Transverse colon (tissue), 4 donors: ENCODE measurements at regions not wholly inside any gene's neighbourhood (a gene's known extent, or its start where the extent isn't known, plus 50 kb on each side); places are given as distances from the start of the nearest gene placed in this dataset.

Experiments
- DNase-seq: peaks from one replicate; pipeline ENCODE4 v3.0.0-alpha.2; 2019
- H3K27ac ChIP-seq, 4 donors: fragments of 200-600 bp; sonication (generic); 2 replicates each; pipeline ENCODE4 v1.5.1; 2016 to 2018; ENCODE audit warnings: inconsistent platforms in 4 of 4
- H3K27me3 ChIP-seq: fragments of 200-600 bp; sonication (generic); 2 replicates; pipeline ENCODE4 v1.5.1; 2017; ENCODE audit warnings: inconsistent platforms
- H3K36me3 ChIP-seq, 4 donors: fragments of 200-600 bp; sonication (generic); 2 replicates each; pipeline ENCODE4 v1.5.1; 2017 to 2019; ENCODE audit warnings: inconsistent platforms in 4 of 4
- H3K4me1 ChIP-seq, 4 donors: fragments of 200-600 bp; sonication (generic); 2 replicates each; pipeline ENCODE4 v1.5.1; 2017 to 2020; ENCODE audit warnings: inconsistent platforms in 4 of 4
- H3K4me3 ChIP-seq, 4 donors: fragments of 200-600 bp; sonication (generic); 1 replicate in 1 of 4; 2 replicates in 3 of 4; pipeline versions ENCODE4 v1.5.1 to v1.6.1; 2017 to 2019; ENCODE audit warnings: inconsistent platforms in 4 of 4
- H3K9me3 ChIP-seq, 2 donors: fragments of 200-600 bp; sonication (generic); 2 replicates each; pipeline ENCODE4 v1.5.1; 2017 to 2019; ENCODE audit warnings: inconsistent platforms in 2 of 2
- CTCF ChIP-seq, 5 experiments: fragments of 200-600 bp in 3 of 5; fragments of 450-650 bp in 2 of 5; sonication (generic) in 3 of 5; IDR thresholded peaks; 1 replicate in 2 of 5; 2 replicates in 3 of 5; pipeline ENCODE4 v1.5.1; 2016 to 2017; ENCODE audit warnings: antibody characterized with exemption in 5 of 5, inconsistent platforms in 3 of 5, mild to moderate bottlenecking in 2 of 5, moderate library complexity in 1 of 5
- EP300 ChIP-seq: sonication (generic); formaldehyde crosslinking; IDR thresholded peaks from one replicate; pipeline ENCODE4 v1.6.1; 2017; ENCODE audit warnings: antibody characterized with exemption, low read depth
- POLR2A ChIP-seq: fragments of 450-650 bp; IDR thresholded peaks from one replicate; pipeline ENCODE4 v1.6.1; 2016; ENCODE audit warnings: antibody characterized with exemption, mild to moderate bottlenecking, moderate library complexity
- POLR2AphosphoS5 ChIP-seq, 3 donors: sonication (generic); formaldehyde crosslinking; IDR thresholded peaks; one replicate each; pipeline ENCODE4 v1.6.1; 2016; ENCODE audit warnings: antibody characterized with exemption in 3 of 3
- WGBS, 2 donors: methylation state at CpG; one replicate each; pipeline ENCODE4 v1.1.5; 2018; ENCODE audit warnings: low coverage in 1 of 2; 5-methylcytosine and 5-hydroxymethylcytosine counted together
- in situ Hi-C, 4 donors: fragments of 200-750 bp; cut with MboI; loops; one replicate each; pipeline versions ENCODE4 v1.15.0 to v1.15.1; 2017; ENCODE audit warnings: low sequenced_read_pairs in 3 of 4, low pct_ligation_motif_present in 1 of 4, low pct_unique_long_range_greater_than_20kb in 1 of 4
- intact Hi-C: fragments of 100-400 bp; cut with DNase I; formaldehyde crosslinking; loops from one replicate; pipeline ENCODE4 v1.15.1; 2023; ENCODE audit warnings: low total_unique reads

GRCh38 chr15:62712455-62712839, 330.1 kb upstream of the TPM1 start:
- peaks cover 0 to 45% (median 6%) of the 10 kb centered on the region in 4 donors for H3K36me3 ChIP-seq
- WGBS, 2 donors: 50 to 77% methylated on average over 2 to 5 of the region's 5 CpGs
- H3K4me3 ChIP-seq: no peak overlapping the region

GRCh38 chr15:62715946-62716345, 326.6 kb upstream of the TPM1 start:
- Histone ChIP-seq H3K4me3 (no peak overlapping the region), H3K27ac (no peak overlapping the region), H3K9me3 (no peaks in the 10 kb centered on the region), H3K36me3 (peaks cover 0 to 50% (median 7%) of the 10 kb centered on the region in 4 donors), H3K27me3 (no peaks in the 10 kb centered on the region), H3K4me1 (no peaks in the 10 kb centered on the region)
- no peak for DNase-seq
- intact Hi-C loops (no loop called here), in situ Hi-C loops (no loop called here)
- no peak for TF ChIP-seq CTCF (IDR thresholded peaks at IDR 0.05)
- TF ChIP-seq POLR2AphosphoS5 (IDR thresholded peaks at IDR 0.05): no peak
- no peak for TF ChIP-seq POLR2A

More at GRCh38 chr15:62712455-62712839, 330.1 kb upstream of the TPM1 start:
- no peak for DNase-seq
- Histone ChIP-seq H3K27ac (no peak overlapping the region), H3K27me3 (no peaks in the 10 kb centered on the region), H3K4me1 (no peaks in the 10 kb centered on the region), H3K9me3 (no peaks in the 10 kb centered on the region)
- TF ChIP-seq POLR2A: no peak
- TF ChIP-seq POLR2AphosphoS5 (IDR thresholded peaks at IDR 0.05): no peak
- no peak for TF ChIP-seq CTCF (IDR thresholded peaks at IDR 0.05)
- no peak for TF ChIP-seq EP300
- intact Hi-C loops: no loop called here
- in situ Hi-C loops: no loop called here

- DNase-seq: no peak
- TF ChIP-seq EP300 (no peak), CTCF (IDR thresholded peaks at IDR 0.05) (no peak), POLR2AphosphoS5 (IDR thresholded peaks at IDR 0.05) (no peak), POLR2A (no peak)
- Histone ChIP-seq H3K27me3 (no peaks in the 10 kb centered on the region), H3K27ac (no peak overlapping the region), H3K4me1 (no peaks in the 10 kb centered on the region), H3K4me3 (no peak overlapping the region), H3K36me3 (peaks cover 0 to 48% (median 8%) of the 10 kb centered on the region in 4 donors), H3K9me3 (no peaks in the 10 kb centered on the region)
- in situ Hi-C loops: no loop called here
- WGBS, 2 donors: 95 to 100% methylated on average over 1 to 6 of the region's 6 CpGs
- intact Hi-C loops: no loop called here
Observed at GRCh38 chr15:62717496-62717895, 325.1 kb upstream of the TPM1 start.

GRCh38 chr15:62719316-62719715, 323.2 kb upstream of the TPM1 start:
- in situ Hi-C loops: no loop called here
- Histone ChIP-seq H3K4me1 (no peaks in the 10 kb centered on the region), H3K27me3 (no peaks in the 10 kb centered on the region), H3K4me3 (no peak overlapping the region), H3K36me3 (peaks cover 0 to 44% (median 11%) of the 10 kb centered on the region in 4 donors), H3K9me3 (no peaks in the 10 kb centered on the region), H3K27ac (no peak overlapping the region)
- intact Hi-C loops: no loop called here
- no peak for DNase-seq
- TF ChIP-seq POLR2AphosphoS5 (IDR thresholded peaks at IDR 0.05): no peak
- no peak for TF ChIP-seq EP300
- TF ChIP-seq POLR2A: no peak
- TF ChIP-seq CTCF (IDR thresholded peaks at IDR 0.05): no peak
- 80 to 89% methylated on average over 1 to 5 of the region's 5 CpGs for WGBS, 2 donors
